ENCODE measurements at regions not wholly inside any gene's neighbourhood (a gene's known extent, or its start where the extent isn't known, plus 50 kb on each side); places are given as distances from the start of the nearest gene placed in this dataset.

DNA sequence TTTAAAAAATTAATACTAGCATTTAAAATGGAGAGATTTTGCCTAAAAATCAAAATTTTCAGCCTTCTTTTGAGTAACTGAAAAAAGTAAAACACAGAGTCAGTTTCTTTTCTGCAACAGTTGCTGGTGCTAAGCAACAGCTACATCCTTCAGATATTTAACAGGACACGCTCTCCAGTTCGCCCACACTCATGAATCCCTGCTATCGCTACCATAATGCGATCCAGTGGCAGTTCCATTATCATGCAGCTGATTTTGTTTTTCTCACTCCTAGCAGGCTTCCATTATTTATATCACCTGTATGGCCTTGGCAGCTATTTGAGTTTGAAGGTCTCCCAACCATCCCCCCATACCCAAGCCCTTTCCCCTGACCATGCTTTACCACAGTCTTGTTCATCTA is 93.1 kb upstream of the NCKAP5 start:
- ChIA-PET CTCF (no interaction called here), POLR2A (no interaction called here)

- CTCF ChIA-PET, result no interaction called here
- POLR2A ChIA-PET, result no interaction called here
Observed at GRCh38 chr2:133666621-133667020, 98.4 kb upstream of the NCKAP5 start.

DNA sequence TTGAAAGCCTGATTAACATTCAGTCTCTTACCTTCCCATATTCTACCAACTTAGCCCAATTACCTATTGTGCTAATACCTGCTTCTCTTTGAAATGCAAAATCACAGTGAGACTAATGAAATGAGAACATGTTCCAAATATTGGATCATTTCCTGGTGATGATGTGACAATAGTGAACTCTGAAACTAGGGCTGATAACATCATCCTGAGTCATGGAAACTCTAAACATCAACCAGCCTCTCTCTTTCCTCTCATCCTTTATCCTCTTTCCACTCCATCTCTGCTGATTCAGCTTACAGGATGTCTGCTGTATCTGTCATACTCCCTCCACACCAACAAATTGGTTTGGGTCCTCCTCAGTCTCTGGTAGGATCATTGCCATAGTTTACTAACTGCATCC is 98.8 kb upstream of the NCKAP5 start:
- CTCF ChIA-PET, result no interaction called here
- POLR2A ChIA-PET, result no interaction called here

GRCh38 chr2:133667968-133668367 is 99.7 kb upstream of the NCKAP5 start:
- POLR2A ChIA-PET, result no interaction called here
- CTCF ChIA-PET, result no interaction called here

DNA sequence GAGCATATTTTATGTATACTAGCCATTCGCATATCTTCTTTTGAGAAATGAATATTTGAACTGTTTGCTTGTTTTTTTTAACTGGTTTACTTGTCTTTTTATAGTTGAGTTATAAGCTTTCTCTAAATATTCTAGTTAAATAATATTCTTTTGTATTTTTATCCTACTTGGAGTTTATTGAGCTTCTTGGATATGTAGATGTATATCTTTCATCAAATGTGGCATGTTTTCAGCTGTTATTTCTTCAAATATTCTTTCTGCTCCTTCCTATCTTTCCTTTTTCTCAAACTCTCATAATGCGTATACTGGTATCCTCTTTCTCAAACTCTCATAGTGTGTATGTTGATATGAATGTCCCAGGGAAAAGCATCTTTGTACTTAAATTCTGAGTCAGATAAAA is 100.3 kb upstream of the NCKAP5 start:
- ChIA-PET POLR2A (no interaction called here), CTCF (no interaction called here)

GRCh38 chr2:133673305-133673905 is 105.1 kb upstream of the NCKAP5 start:
- ChIA-PET POLR2A (no interaction called here), CTCF (no interaction called here)

DNA sequence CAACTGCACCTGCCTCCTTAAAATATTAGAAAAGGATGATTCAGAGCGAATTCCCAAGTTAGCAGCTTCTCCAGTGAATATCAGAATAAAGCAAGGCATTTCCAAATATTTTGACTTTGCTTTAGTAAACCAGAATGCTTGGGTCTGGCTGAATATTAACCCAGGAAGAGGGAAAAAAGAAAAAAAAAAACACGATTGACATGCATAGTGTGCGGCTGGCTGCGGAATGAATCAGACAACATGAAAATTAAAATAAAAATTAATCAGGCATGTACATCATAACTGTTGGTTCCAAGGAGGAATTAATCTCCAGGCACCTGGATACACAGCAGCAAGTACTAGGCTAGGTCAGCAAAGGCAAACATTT is 105.8 kb upstream of the NCKAP5 start:
- ChIA-PET POLR2A (no interaction called here), CTCF (no interaction called here)

- CTCF ChIA-PET, result no interaction called here
- POLR2A ChIA-PET, result no interaction called here
Observed at GRCh38 chr2:133674433-133675331, 106.4 kb upstream of the NCKAP5 start.

DNA sequence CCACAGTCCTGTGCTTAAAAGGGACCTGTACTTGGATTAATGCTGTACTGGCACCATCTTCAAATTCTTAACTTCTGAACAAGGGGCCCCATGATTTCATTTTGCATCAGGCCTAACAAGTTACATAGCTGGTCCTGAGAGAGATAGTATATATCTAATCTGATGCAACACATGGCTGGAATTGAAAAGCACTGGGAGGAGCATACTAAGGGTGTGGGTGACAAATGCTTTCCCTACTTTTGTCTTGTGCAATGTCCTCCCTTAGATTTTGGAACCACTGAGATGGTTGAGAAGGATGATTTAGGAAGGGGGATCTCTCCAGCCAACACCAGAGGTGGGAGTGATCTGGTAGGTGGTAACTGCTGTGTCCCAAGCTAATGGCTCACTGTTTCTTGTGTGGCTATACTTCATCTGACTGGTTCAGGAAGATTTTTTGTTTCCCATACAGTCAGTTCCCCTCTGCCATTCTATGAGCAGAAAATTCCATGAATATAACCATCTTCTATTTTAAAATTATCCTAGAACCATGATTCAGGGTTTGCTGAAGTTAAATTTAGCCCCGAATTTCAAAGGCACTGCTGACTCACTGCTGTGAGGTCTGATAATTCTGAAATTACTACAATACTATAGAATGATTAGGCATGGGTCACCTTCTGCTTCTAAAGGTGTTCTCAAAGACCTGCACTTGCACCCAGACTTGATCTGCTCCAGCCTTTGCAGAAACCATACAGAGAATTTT is 108.3 kb upstream of the NCKAP5 start:
- CTCF ChIA-PET, result no interaction called here

DNA sequence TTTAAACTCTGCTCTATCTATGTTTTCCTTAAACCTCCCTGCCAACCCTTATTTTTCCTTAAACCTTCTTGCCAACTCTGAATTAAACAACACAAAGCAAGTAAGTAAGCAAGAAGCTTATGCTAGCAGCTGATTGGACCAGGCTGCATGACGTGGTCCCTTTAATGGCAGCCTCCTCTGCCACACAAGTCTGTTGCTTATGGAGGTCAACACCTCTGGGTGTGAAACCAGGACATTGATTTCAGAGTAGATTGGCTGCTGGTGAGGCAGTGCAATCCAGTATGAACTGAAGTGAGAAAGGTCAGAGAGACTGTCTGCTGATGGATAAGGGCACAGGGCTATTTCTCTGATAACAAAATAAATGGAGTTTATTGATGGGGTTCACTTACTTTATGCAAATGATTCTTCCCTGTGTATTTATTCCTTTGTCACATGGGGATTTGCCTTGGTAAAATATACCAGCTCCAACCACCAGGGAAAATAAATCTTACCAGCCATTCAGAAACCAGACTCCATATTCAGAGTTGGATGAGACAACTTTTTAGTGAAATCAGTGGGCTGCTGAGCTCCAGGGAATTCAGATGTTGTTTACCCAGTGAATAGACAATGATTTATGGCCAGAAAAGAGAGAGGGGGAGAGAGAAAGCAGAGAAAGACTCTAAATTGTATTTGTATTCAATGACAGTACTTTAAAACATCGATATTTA is 112.2 kb upstream of the NCKAP5 start:
- CTCF ChIA-PET, result no interaction called here

More for the DNA sequence above, 108.3 kb upstream of the NCKAP5 start:
- POLR2A ChIA-PET, result no interaction called here

DNA sequence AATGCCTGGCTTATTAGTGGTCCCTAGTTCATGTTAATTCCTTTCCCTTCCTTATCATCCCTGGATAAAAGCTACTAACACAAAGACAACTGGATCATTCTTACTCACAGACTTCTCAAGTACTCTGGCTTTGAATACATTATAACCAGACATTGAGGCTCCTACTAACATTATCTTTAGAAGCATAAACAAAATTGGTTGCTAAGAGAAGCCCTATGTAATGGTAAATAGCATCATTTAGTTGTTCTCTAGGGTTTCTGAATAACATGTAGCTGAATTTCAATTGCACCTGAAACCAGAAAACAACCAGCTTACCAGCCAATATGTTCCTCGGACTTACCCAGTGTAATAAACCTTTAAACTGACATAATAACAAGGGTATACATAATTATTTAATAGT is 114.1 kb upstream of the NCKAP5 start:
- ChIA-PET POLR2A (no interaction called here), CTCF (no interaction called here)

More for the DNA sequence above, 112.2 kb upstream of the NCKAP5 start:
- POLR2A ChIA-PET, result no interaction called here

DNA sequence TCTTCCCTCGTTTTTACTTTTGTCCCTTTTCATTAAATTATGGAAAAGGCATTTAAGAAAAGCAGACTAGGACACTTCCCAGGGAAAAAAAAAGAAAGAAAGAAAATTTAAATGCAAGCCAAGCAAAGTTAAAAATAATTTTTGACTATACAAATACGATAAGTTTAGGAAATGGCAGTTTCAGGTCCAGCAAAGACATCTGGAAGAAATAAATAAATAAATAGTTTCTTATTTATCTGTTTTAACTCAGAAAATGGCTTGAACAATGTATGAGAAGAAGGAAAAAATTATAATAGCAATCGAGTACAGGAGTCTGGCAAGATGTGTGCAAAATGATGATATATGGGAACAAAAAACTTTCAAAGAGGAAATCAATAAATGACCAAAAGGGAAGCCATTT is 114.6 kb upstream of the NCKAP5 start:
- ChIA-PET CTCF (no interaction called here), POLR2A (no interaction called here)

GRCh38 chr2:133685636-133686215 is 117.5 kb upstream of the NCKAP5 start:
- ChIA-PET POLR2A (no interaction called here), CTCF (no interaction called here)

GRCh38 chr2:133690780-133691179 is 122.5 kb upstream of the NCKAP5 start:
- CTCF ChIA-PET, result no interaction called here
- POLR2A ChIA-PET, result no interaction called here

GRCh38 chr2:133691336-133691735 is 123.1 kb upstream of the NCKAP5 start:
- CTCF ChIA-PET, result no interaction called here
- POLR2A ChIA-PET, result no interaction called here

GRCh38 chr2:133705287-133705686 is 137.0 kb upstream of the NCKAP5 start:
- ChIA-PET POLR2A (no interaction called here), CTCF (no interaction called here)

DNA sequence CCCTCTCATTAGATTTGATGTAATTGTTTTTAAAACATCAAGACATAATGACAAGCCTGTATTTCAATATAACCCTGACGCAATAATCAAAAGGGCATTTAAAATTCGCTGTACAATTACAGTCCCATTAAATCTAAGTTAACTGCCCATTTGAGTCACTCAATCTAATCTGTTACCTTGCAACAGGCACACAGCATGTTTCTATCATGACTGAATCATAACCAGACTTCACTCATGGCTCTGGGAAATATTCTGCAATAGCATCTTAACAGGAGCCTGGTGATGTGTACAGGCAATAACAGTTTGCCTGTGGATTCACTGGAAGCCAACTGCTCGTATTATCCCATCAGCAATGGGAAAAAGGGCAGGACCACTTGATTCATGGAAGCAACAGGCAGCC is 142.3 kb upstream of the NCKAP5 start:
- POLR2A ChIA-PET, result no interaction called here
- CTCF ChIA-PET, result no interaction called here

- ChIA-PET CTCF (no interaction called here), POLR2A (no interaction called here)
Observed at GRCh38 chr2:133711201-133711600, 142.9 kb upstream of the NCKAP5 start.

DNA sequence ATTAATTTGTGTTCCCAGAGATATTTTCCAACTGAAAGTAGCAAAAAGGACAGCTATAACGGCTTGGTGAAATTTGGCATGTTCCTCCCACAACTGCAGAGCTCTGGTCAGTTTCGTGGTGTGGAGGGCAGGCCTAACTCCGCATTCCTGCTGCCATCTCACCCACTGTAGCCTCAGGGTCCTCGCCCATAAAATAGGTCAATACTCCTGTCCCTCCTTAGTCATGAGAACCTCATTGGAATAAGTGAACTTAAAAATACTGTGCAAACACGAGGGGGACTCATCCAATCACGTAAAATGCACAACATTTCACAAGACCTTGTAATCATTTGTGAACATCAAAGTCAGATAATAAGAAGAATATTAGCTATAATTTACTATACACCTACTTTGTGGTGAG is 143.5 kb upstream of the NCKAP5 start:
- POLR2A ChIA-PET, result no interaction called here
- CTCF ChIA-PET, result no interaction called here

- POLR2A ChIA-PET, result no interaction called here
Observed at GRCh38 chr2:133712369-133712768, 144.1 kb upstream of the NCKAP5 start.

More at GRCh38 chr2:133712369-133712768, 144.1 kb upstream of the NCKAP5 start:
- CTCF ChIA-PET, result no interaction called here

Measured in activated CD8-positive, alpha-beta memory T cell treated with anti-CD3 and anti-CD28 coated beads for 36 hours (primary cell).